GM12878 (cell line): ENCODE measurements at regions not wholly inside any gene's neighbourhood (a gene's known extent, or its start where the extent isn't known, plus 50 kb on each side); places are given as distances from the start of the nearest gene placed in this dataset.

ENCODE experiments used
- ATAC-seq: fragments of 200-7000 bp; cut with Tn5 transposase; 3 replicates; pipeline ENCODE4 v1.9.1; 2020; ENCODE audit warnings: mild to moderate bottlenecking, moderate library complexity
- BruUV-seq: library from RNA; stranded (reverse); fragments of 400-500 nt; replicated peaks from 2 replicates; lab custom pipeline; 2021; lab: Mats Ljungman, UMichigan
- CTCF ChIA-PET: fragments of 300-600 bp; sonication (Branson Sonifier 250); formaldehyde crosslinking; extraction: SDS; loops from one replicate; lab custom pipeline; 2021; ENCODE audit warnings: inconsistent platforms; lab: Yijun Ruan, JAX
- POLR2A ChIA-PET: fragments of 350-600 bp; formaldehyde crosslinking; extraction: SDS; loops from one replicate; lab custom pipeline; 2021; ENCODE audit warnings: inconsistent platforms; lab: Charles Lee
- RAD21 ChIA-PET: fragments of 300-600 bp; sonication (Branson Sonifier 250); formaldehyde crosslinking; loops from one replicate; lab custom pipeline; 2023; ENCODE audit warnings: antibody characterized with exemption; ENCODE audit not compliant: unreplicated experiment; lab: Charles Lee
- SMC1A ChIA-PET: fragments of 300-600 bp; sonication (Branson Sonifier 250); formaldehyde crosslinking; loops from one replicate; lab custom pipeline; 2023; ENCODE audit not compliant: unreplicated experiment, uncharacterized antibody; lab: Charles Lee
- DNase-seq: peaks from one replicate; pipeline ENCODE4 v3.0.0-alpha.2; 2011; ENCODE audit warnings: low read depth, low spot score
- FAIRE-seq: peaks from 3 replicates; lab custom pipeline; 2011; peaks lifted over from hg19 to GRCh38; lab: Jason Lieb, UNC
- H2AFZ ChIP-seq: 2 replicates; pipeline ENCODE4 v1.6.0; 2011; ENCODE audit warnings: low read depth, low read length, control low read depth; ENCODE audit not compliant: control insufficient read depth
- H3K27ac ChIP-seq: 2 replicates; pipeline ENCODE4 v1.5.1; 2011; ENCODE audit warnings: control low read depth; ENCODE audit not compliant: control insufficient read depth, insufficient read depth
- H3K27me3 ChIP-seq, 2 experiments: replicated peaks in 1 of 2; 2 replicates each; pipeline versions ENCODE4 v1.6.0 to v1.6.1; 2011; ENCODE audit warnings: low read length in 1 of 2; ENCODE audit not compliant: control insufficient read depth in 2 of 2, insufficient read depth in 2 of 2
- H3K36me3 ChIP-seq, 2 experiments: 2 replicates each; pipeline ENCODE4 v1.5.1; 2011; ENCODE audit warnings: low read length in 1 of 2; ENCODE audit not compliant: control insufficient read depth in 2 of 2, insufficient read depth in 2 of 2
- H3K4me1 ChIP-seq: 2 replicates; pipeline ENCODE4 v1.6.1; 2011; ENCODE audit warnings: mild to moderate bottlenecking, low read length, moderate library complexity, mixed read lengths; ENCODE audit not compliant: control insufficient read depth, insufficient read depth
- H3K4me2 ChIP-seq: 2 replicates; pipeline ENCODE4 v1.6.0; 2011; ENCODE audit warnings: control low read depth; ENCODE audit not compliant: control insufficient read depth, insufficient read depth
- H3K4me3 ChIP-seq: fragments of 200-600 bp; sonication (generic); 2 replicates; pipeline ENCODE4 v1.5.1; 2016
- H3K79me2 ChIP-seq: 2 replicates; pipeline ENCODE4 v1.6.0; 2011; ENCODE audit warnings: low read length; ENCODE audit not compliant: control insufficient read depth, insufficient read depth
- H3K9ac ChIP-seq: 2 replicates; pipeline ENCODE4 v1.8.0; 2011; ENCODE audit warnings: low read length, control low read depth, mixed read lengths; ENCODE audit not compliant: control insufficient read depth, insufficient read depth
- H3K9me3 ChIP-seq: replicated peaks from 3 replicates; pipeline ENCODE4 v1.5.1; 2011; ENCODE audit warnings: mild to moderate bottlenecking, low read length; ENCODE audit not compliant: control insufficient read depth, insufficient read depth
- H4K20me1 ChIP-seq: 2 replicates; pipeline ENCODE4 v1.6.0; 2011; ENCODE audit not compliant: control insufficient read depth, insufficient read depth
- FOXK2 ChIP-seq: fragments of 450-650 bp; IDR thresholded peaks from 2 replicates; pipeline ENCODE4 v1.6.1; 2017; ENCODE audit warnings: mild to moderate bottlenecking, moderate library complexity
- HDAC6 ChIP-seq: fragments of 200-600 bp; sonication (generic); IDR thresholded peaks from one replicate; pipeline ENCODE4 v1.8.0; 2017; ENCODE audit warnings: antibody characterized with exemption; ENCODE audit not compliant: unreplicated experiment
- MTA2 ChIP-seq: fragments of 450-650 bp; IDR thresholded peaks from 2 replicates; pipeline ENCODE4 v1.6.1; 2016; ENCODE audit warnings: low read depth, mild to moderate bottlenecking, moderate library complexity
- PAX5 ChIP-seq: IDR thresholded peaks from 2 replicates; pipeline ENCODE4 v1.6.1; 2011; ENCODE audit warnings: low read depth, low read length, borderline replicate concordance
- RELA ChIP-seq: fragments of 450-650 bp; IDR thresholded peaks from 2 replicates; pipeline ENCODE4 v1.8.0; 2014; ENCODE audit warnings: borderline replicate concordance; ENCODE audit not compliant: partially characterized antibody
- RUNX3 ChIP-seq: IDR thresholded peaks from 2 replicates; pipeline ENCODE4 v1.6.1; 2012; ENCODE audit warnings: low read length, inconsistent platforms
- TCF3 ChIP-seq: IDR thresholded peaks from 2 replicates; pipeline ENCODE4 v1.6.1; 2012; ENCODE audit warnings: low read depth, mild to moderate bottlenecking, low read length, borderline replicate concordance; ENCODE audit not compliant: insufficient read depth
- ZNF217 ChIP-seq: fragments of 450-650 bp; IDR thresholded peaks from 2 replicates; pipeline ENCODE4 v1.6.1; 2017; ENCODE audit warnings: antibody characterized with exemption, mild to moderate bottlenecking
- WGBS: methylation state at CpG from one replicate; pipeline ENCODE4 v1.1.6; 2016; ENCODE audit warnings: low lambda C conversion rate; ENCODE audit not compliant: insufficient replicate concordance, insufficient coverage; ENCODE audit errors: missing lambda C conversion rate; 5-methylcytosine and 5-hydroxymethylcytosine counted together
- in situ Hi-C: fragments of 300-500 bp; cut with MboI; formaldehyde crosslinking; loops from 9 replicates; pipeline ENCODE4 v1.14.3; 2018; ENCODE audit warnings: mixed read lengths
- intact Hi-C: fragments of 100-400 bp; cut with micrococcal nuclease; formaldehyde crosslinking; loops from one replicate; pipeline ENCODE4 v1.14.2; 2022; ENCODE audit not compliant: unreplicated experiment
- TF ChIP-seq, protein P1 (sequence below): IDR thresholded peaks from 2 replicates; pipeline ENCODE4 v1.6.1; 2011; ENCODE audit warnings: mild to moderate bottlenecking, low read depth, low read length, moderate library complexity; ENCODE audit not compliant: insufficient replicate concordance

GRCh38 chr2:30095402-30095801, 51.4 kb upstream of the YPEL5 start (continued):
- TF ChIP-seq RUNX3 (no peak), ZNF217 (no peak), FOXK2 (no peak), TCF3 (no peak), PAX5 (no peak)
- TF ChIP-seq, all 136 proteins: peak for 0

- POLR2A ChIA-PET = no interaction called here
- H4K20me1 ChIP-seq = no peaks in the 10 kb centered on the region
- no peaks in the 10 kb centered on the region for H3K4me1 ChIP-seq
- BruUV-seq = no TSS peak
- H3K79me2 ChIP-seq = no peaks in the 10 kb centered on the region
- WGBS = 69% methylated on average over 4 of the region's 4 CpGs
- RAD21 ChIA-PET = no interaction called here
- in situ Hi-C loops (no loop called here), intact Hi-C loops (no loop called here)
- no peak overlapping the region for H2AFZ ChIP-seq
- no peaks in the 10 kb centered on the region for H3K9me3 ChIP-seq
- DNase-seq (no peak), ATAC-seq (no peak), FAIRE-seq (no peak)
- TF ChIP-seq MTA2 = no peak
- TF ChIP-seq, protein P1, sequence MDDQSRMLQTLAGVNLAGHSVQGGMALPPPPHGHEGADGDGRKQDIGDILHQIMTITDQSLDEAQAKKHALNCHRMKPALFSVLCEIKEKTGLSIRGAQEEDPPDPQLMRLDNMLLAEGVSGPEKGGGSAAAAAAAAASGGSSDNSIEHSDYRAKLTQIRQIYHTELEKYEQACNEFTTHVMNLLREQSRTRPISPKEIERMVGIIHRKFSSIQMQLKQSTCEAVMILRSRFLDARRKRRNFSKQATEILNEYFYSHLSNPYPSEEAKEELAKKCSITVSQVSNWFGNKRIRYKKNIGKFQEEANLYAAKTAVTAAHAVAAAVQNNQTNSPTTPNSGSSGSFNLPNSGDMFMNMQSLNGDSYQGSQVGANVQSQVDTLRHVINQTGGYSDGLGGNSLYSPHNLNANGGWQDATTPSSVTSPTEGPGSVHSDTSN = no peak
- no peak for TF ChIP-seq RELA
- no peak for TF ChIP-seq HDAC6
- H3K27ac ChIP-seq = no peak overlapping the region
- no peaks in the 10 kb centered on the region for H3K36me3 ChIP-seq
- peaks cover 0 to 2% of the 10 kb centered on the region in 2 experiments; a peak in 1 of 4 replicates for H3K27me3 ChIP-seq
- CTCF ChIA-PET = no interaction called here
- H3K4me2 ChIP-seq = no peak overlapping the region
- SMC1A ChIA-PET = no interaction called here
- no peak overlapping the region for H3K4me3 ChIP-seq
- H3K9ac ChIP-seq = no peak overlapping the region
Observed at GRCh38 chr2:30096451-30096850, 50.4 kb upstream of the YPEL5 start.
